HG02973 (cell line): ENCODE measurements at regions not wholly inside any gene's neighbourhood (a gene's known extent, or its start where the extent isn't known, plus 50 kb on each side); places are given as distances from the start of the nearest gene placed in this dataset.
A peak's percentile ranks its signal among the peaks of the same experiment; 100 is the strongest.

Experiments used
- ATAC-seq: cut with Tn5 transposase; IDR thresholded peaks from one replicate; pipeline ENCODE4 v1.9.1; 2021; ENCODE audit warnings: moderate library complexity; ENCODE audit not compliant: unreplicated experiment

- no peak for ATAC-seq
Measured at GRCh38 chr5:88545338-88545737, 276.7 kb upstream of the TMEM161B start.

GRCh38 chr5:88544671-88545070 is 276.0 kb upstream of the TMEM161B start:
- ATAC-seq, result no peak

- no peak for ATAC-seq
Measured at GRCh38 chr5:88544136-88544645, 275.5 kb upstream of the TMEM161B start.

GRCh38 chr5:88542786-88543185 is 274.1 kb upstream of the TMEM161B start:
- no peak for ATAC-seq

GRCh38 chr5:88540471-88541115 is 271.9 kb upstream of the TMEM161B start:
- ATAC-seq, result no peak

- ATAC-seq, result no peak
Measured at GRCh38 chr5:88539693-88540365, 271.2 kb upstream of the TMEM161B start.

GRCh38 chr5:88539026-88539425 is 270.4 kb upstream of the TMEM161B start:
- no peak for ATAC-seq

- no peak for ATAC-seq
Measured at GRCh38 chr5:88536146-88536545, 267.5 kb upstream of the TMEM161B start.

- ATAC-seq, result no peak
Measured at GRCh38 chr5:88524941-88525340, 256.3 kb upstream of the TMEM161B start.

- ATAC-seq, result no peak
Measured at GRCh38 chr5:88519066-88519465, 250.4 kb upstream of the TMEM161B start.

GRCh38 chr5:88518131-88519016 is 249.7 kb upstream of the TMEM161B start:
- ATAC-seq, result no peak

- no peak for ATAC-seq
Measured at GRCh38 chr5:88515881-88516819, 247.5 kb upstream of the TMEM161B start.

GRCh38 chr5:88515068-88515467 is 246.4 kb upstream of the TMEM161B start:
- ATAC-seq, result no peak

- no peak for ATAC-seq
Measured at GRCh38 chr5:88509403-88509802, 240.8 kb upstream of the TMEM161B start.

- ATAC-seq, result no peak
Measured at GRCh38 chr5:88507261-88507660, 238.6 kb upstream of the TMEM161B start.

GRCh38 chr5:88503406-88503805 is 234.8 kb upstream of the TMEM161B start:
- no peak for ATAC-seq

- no peak for ATAC-seq
Measured at GRCh38 chr5:88503041-88503345, 234.3 kb upstream of the TMEM161B start.

- ATAC-seq, result peak; percentile 93
Measured at GRCh38 chr5:88502179-88503040, 233.8 kb upstream of the TMEM161B start.

- ATAC-seq, result no peak
Measured at GRCh38 chr5:88495810-88496209, 227.2 kb upstream of the TMEM161B start.

GRCh38 chr5:88490874-88491273 is 222.2 kb upstream of the TMEM161B start:
- no peak for ATAC-seq
